Endothelial cell (in vitro differentiated cells): ENCODE measurements at regions not wholly inside any gene's neighbourhood (a gene's known extent, or its start where the extent isn't known, plus 50 kb on each side); places are given as distances from the start of the nearest gene placed in this dataset.
"Not testable (repeated sequence)": the region's sequence is repeated elsewhere in the genome, so short reads cannot be mapped to it uniquely, and the experiment has no call there.

Source experiments
- DNase-seq: peaks from one replicate; pipeline ENCODE4 v3.0.0; 2021; ENCODE audit warnings: low spot score
- H3K27ac Mint-ChIP-seq: one replicate; pipeline ENCODE4 v1.8.0; 2021; ENCODE audit warnings: mixed read lengths, inconsistent platforms; ENCODE audit not compliant: unreplicated experiment
- H3K27me3 Mint-ChIP-seq: one replicate; pipeline ENCODE4 v1.8.0; 2021; ENCODE audit warnings: mild to moderate bottlenecking, moderate library complexity, mixed read lengths, inconsistent platforms; ENCODE audit not compliant: unreplicated experiment
- H3K36me3 Mint-ChIP-seq: one replicate; pipeline ENCODE4 v1.8.0; 2021; ENCODE audit warnings: mild to moderate bottlenecking, low read depth, mixed read lengths, inconsistent platforms; ENCODE audit not compliant: unreplicated experiment
- H3K4me1 Mint-ChIP-seq: one replicate; pipeline ENCODE4 v1.8.0; 2021; ENCODE audit warnings: mild to moderate bottlenecking, mixed read lengths, inconsistent platforms; ENCODE audit not compliant: unreplicated experiment
- H3K4me3 Mint-ChIP-seq: one replicate; pipeline ENCODE4 v1.8.0; 2021; ENCODE audit warnings: mild to moderate bottlenecking, mixed read lengths, inconsistent platforms; ENCODE audit not compliant: unreplicated experiment
- H3K9me3 Mint-ChIP-seq: one replicate; pipeline ENCODE4 v1.8.0; 2021; ENCODE audit warnings: mixed read lengths, inconsistent platforms; ENCODE audit not compliant: unreplicated experiment
- TF ChIP-seq, protein P1 (sequence below): fragments of 200-600 bp; sonication (generic); IDR thresholded peaks from one replicate; pipeline ENCODE4 v1.5.0; 2021; ENCODE audit warnings: antibody characterized with exemption; ENCODE audit not compliant: unreplicated experiment

DNA sequence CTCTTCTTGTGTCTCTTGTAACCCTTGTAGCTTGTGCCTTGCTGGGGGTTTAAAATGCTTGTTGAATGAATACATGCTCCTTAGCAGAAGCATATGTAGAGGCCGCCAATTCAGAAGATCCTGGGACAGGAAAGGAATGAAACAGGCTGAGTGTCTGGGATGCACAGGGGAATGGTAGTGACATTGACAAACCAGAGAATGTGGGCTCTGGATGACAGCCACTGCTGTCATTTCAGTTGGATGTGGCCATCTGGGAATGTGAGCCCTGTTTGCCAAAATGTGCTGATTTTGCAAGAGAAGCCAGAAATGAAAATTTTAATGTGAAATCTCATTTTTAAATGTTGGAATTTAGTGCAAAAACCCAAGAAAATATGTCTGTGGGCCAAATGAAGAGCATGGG, 136.8 kb downstream of the DACT1 start:
- H3K27me3 Mint-ChIP-seq, result peaks cover under 1% of the 10 kb centered on the region
- no peaks in the 10 kb centered on the region for H3K36me3 Mint-ChIP-seq
- H3K4me3 Mint-ChIP-seq, result no peak overlapping the region
- peaks cover 6% of the 10 kb centered on the region for H3K4me1 Mint-ChIP-seq
- no peak overlapping the region for H3K27ac Mint-ChIP-seq
- DNase-seq, result no peak
- no peaks in the 10 kb centered on the region for H3K9me3 Mint-ChIP-seq
- TF ChIP-seq, protein P1, sequence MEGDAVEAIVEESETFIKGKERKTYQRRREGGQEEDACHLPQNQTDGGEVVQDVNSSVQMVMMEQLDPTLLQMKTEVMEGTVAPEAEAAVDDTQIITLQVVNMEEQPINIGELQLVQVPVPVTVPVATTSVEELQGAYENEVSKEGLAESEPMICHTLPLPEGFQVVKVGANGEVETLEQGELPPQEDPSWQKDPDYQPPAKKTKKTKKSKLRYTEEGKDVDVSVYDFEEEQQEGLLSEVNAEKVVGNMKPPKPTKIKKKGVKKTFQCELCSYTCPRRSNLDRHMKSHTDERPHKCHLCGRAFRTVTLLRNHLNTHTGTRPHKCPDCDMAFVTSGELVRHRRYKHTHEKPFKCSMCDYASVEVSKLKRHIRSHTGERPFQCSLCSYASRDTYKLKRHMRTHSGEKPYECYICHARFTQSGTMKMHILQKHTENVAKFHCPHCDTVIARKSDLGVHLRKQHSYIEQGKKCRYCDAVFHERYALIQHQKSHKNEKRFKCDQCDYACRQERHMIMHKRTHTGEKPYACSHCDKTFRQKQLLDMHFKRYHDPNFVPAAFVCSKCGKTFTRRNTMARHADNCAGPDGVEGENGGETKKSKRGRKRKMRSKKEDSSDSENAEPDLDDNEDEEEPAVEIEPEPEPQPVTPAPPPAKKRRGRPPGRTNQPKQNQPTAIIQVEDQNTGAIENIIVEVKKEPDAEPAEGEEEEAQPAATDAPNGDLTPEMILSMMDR, result no peak

DNA sequence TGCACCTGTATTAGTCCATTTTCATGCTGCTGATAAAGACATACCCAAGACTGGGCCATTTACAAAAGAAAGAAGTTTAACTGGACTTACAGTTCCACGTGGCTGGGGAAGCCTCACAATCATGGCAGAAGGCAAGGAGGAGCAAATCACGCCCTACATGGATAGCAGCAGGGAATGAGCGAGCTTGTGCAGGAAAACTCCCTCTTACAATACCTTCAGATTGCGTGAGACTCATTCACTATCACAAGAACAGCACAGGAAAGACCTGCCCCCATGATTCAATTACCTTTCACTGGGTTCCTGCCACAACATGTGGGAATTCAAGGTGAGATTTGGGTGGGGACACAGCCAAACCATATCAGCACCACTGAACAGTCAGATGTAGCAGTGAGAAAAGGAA, 137.4 kb downstream of the DACT1 start:
- not testable (repeated sequence) for H3K4me1 Mint-ChIP-seq, H3K27me3 Mint-ChIP-seq, H3K27ac Mint-ChIP-seq, H3K9me3 Mint-ChIP-seq, H3K36me3 Mint-ChIP-seq, H3K4me3 Mint-ChIP-seq, DNase-seq

DNA sequence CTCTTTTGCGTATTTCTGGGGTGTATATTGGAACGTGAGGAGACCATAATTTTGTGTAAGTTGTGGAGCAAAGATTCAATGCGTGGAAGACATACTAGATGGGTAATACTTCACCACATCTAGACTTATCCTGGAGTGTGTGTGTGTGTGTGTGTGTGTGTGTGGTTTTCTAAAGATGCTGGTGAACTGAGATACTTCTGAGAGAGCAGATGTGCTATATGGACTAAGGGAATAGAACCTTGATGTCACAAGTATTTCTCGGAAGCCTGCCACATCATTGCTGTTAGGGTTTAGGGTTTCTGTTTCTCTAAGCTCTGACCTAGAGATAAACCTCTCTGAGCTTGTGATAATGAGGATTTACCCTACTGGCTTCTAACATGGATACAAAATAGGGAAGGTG, 138.8 kb downstream of the DACT1 start:
- peaks cover 10% of the 10 kb centered on the region for H3K4me1 Mint-ChIP-seq
- no peaks in the 10 kb centered on the region for H3K9me3 Mint-ChIP-seq

DNA sequence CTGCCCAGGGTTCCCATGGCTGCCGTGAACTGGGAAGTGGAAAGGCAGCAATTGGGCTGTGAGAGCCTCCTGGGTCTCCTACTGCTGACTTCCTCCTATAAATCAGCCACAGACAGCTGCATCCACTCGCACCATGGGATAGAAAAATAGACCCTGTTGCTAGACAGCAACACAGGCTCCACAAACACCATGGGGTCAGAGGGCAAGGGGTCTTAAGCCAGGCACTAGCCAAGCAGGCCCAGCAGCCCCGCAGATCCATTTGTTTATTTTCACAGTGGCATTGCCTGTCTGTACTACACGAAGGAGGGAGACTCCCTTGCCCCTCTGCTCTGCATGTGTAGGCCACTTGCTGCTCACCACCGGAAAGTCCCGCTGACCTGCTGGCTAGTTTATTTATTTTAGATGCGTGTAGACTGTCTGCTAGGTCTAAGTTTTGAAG, 139.8 kb downstream of the DACT1 start:
- Mint-ChIP-seq H3K9me3 (no peaks in the 10 kb centered on the region), H3K4me1 (peaks cover 10% of the 10 kb centered on the region), H3K36me3 (no peaks in the 10 kb centered on the region), H3K27ac (peak overlapping the region; percentile 44), H3K4me3 (no peak overlapping the region), H3K27me3 (no peaks in the 10 kb centered on the region)
- TF ChIP-seq, protein P1, result no peak
- no peak for DNase-seq

More for the DNA sequence above, 138.8 kb downstream of the DACT1 start:
- no peak for DNase-seq
- H3K27me3 Mint-ChIP-seq, result no peaks in the 10 kb centered on the region
- H3K27ac Mint-ChIP-seq, result no peak overlapping the region
- H3K4me3 Mint-ChIP-seq, result no peak overlapping the region
- TF ChIP-seq, protein P1, result no peak
- no peaks in the 10 kb centered on the region for H3K36me3 Mint-ChIP-seq

DNA sequence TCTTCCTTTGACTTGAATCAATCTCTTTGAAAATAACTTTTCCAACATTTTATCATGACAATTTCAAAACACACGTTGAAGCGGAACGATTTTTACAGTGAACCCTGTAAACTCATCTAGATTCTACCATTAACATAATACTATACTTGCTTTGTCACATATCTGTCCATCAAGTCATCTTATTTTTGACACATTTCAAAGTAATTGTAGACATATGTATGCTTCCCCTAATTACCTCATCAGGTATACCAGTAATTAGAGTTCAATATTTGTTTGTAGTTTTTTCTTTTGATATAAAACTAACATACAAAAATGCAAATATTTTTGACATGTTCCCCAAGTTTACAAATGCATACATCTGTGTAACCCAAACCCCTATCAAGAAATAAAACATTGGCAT, 140.4 kb downstream of the DACT1 start:
- TF ChIP-seq, protein P1, result no peak
- H3K27me3 Mint-ChIP-seq, result no peaks in the 10 kb centered on the region
- H3K27ac Mint-ChIP-seq, result peak overlapping the region; percentile 44
- H3K36me3 Mint-ChIP-seq, result no peaks in the 10 kb centered on the region
- DNase-seq, result no peak
- no peaks in the 10 kb centered on the region for H3K9me3 Mint-ChIP-seq
- H3K4me3 Mint-ChIP-seq, result no peak overlapping the region
- H3K4me1 Mint-ChIP-seq, result peaks cover 10% of the 10 kb centered on the region

DNA sequence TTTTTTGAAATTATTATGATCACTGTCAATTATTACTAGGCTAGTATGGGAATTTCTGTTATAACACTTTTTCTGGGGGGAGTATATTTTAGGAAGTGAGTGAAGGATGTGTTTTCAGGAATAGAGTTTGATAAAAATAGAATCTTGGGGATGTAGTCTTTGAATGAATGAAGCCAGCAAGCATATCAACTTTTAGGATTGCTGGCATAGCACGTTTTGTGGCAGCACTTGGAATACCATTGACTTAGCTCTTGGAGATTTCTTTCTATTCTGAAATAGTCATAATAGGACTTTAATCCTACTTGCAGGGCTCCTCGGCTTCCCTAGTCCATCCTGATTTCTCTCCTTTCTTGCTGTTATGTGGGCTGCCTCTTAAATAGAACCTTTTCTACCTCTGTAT, 141.6 kb downstream of the DACT1 start:
- no peaks in the 10 kb centered on the region for H3K27me3 Mint-ChIP-seq
- H3K4me3 Mint-ChIP-seq, result no peak overlapping the region
- H3K9me3 Mint-ChIP-seq, result no peaks in the 10 kb centered on the region
- no peak for DNase-seq
- H3K4me1 Mint-ChIP-seq, result peaks cover 6% of the 10 kb centered on the region
- no peaks in the 10 kb centered on the region for H3K36me3 Mint-ChIP-seq
- H3K27ac Mint-ChIP-seq, result no peak overlapping the region
- TF ChIP-seq, protein P1, result no peak
